HUDEP-2 (cell line): ENCODE measurements at regions not wholly inside any gene's neighbourhood (a gene's known extent, or its start where the extent isn't known, plus 50 kb on each side); places are given as distances from the start of the nearest gene placed in this dataset.

Source experiments
- DNase-seq, 76 experiments: peaks; one replicate each; lab custom pipeline; 2025; ENCODE audit not compliant: unreplicated experiment in 76 of 76; lab: John Stamatoyannopoulos, UW

- DNase-seq, result no peak
These were observed 84.7 kb upstream of the ZP4 start for GRCh38 chr1:237975376-237975775.

GRCh38 chr1:237972186-237972585 lies 81.5 kb upstream of the ZP4 start:
- DNase-seq, result no peak

GRCh38 chr1:237962985-237963384 lies 72.3 kb upstream of the ZP4 start:
- no peak for DNase-seq

- no peak for DNase-seq
These were observed 71.0 kb upstream of the ZP4 start for GRCh38 chr1:237961754-237962153.

GRCh38 chr1:237959838-237960237 lies 69.1 kb upstream of the ZP4 start:
- no peak for DNase-seq

GRCh38 chr1:237953238-237953637 lies 62.5 kb upstream of the ZP4 start:
- no peak for DNase-seq
